Effector memory CD8-positive, alpha-beta T cell (primary cell): ENCODE measurements at regions not wholly inside any gene's neighbourhood (a gene's known extent, or its start where the extent isn't known, plus 50 kb on each side); places are given as distances from the start of the nearest gene placed in this dataset.
"Not testable (repeated sequence)": the region's sequence is repeated elsewhere in the genome, so short reads cannot be mapped to it uniquely, and the experiment has no call there.

Source experiments
- ATAC-seq: fragments of 150-1000 bp; cut with Tn5 transposase; replicated peaks from 2 replicates; pipeline ENCODE4 v1.10.0; 2021; ENCODE audit warnings: mild to moderate bottlenecking, moderate library complexity
- DNase-seq, 3 experiments: peaks; one replicate each; pipeline ENCODE4 v3.0.0; 2021
- H3K27ac Mint-ChIP-seq, 2 donors: one replicate each; pipeline ENCODE4 v1.8.0; 2022; ENCODE audit warnings: mild to moderate bottlenecking in 2 of 2, mixed read lengths in 2 of 2, moderate library complexity in 2 of 2
- H3K27me3 Mint-ChIP-seq, 2 donors: one replicate each; pipeline ENCODE4 v1.8.0; 2022; ENCODE audit warnings: mixed read lengths in 2 of 2
- H3K36me3 Mint-ChIP-seq: one replicate; pipeline ENCODE4 v1.8.0; 2022; ENCODE audit warnings: mild to moderate bottlenecking, moderate library complexity, mixed read lengths; ENCODE audit not compliant: insufficient read depth
- H3K4me1 Mint-ChIP-seq, 2 donors: one replicate each; pipeline ENCODE4 v1.8.0; 2022; ENCODE audit warnings: low read depth in 2 of 2, mixed read lengths in 2 of 2
- H3K4me3 Mint-ChIP-seq, 2 donors: one replicate each; pipeline ENCODE4 v1.8.0; 2022; ENCODE audit warnings: mild to moderate bottlenecking in 2 of 2, mixed read lengths in 2 of 2, moderate library complexity in 2 of 2
- H3K9me3 Mint-ChIP-seq, 2 donors: one replicate each; pipeline ENCODE4 v1.8.0; 2022; ENCODE audit warnings: mixed read lengths in 2 of 2

- not testable (repeated sequence) for H3K36me3 Mint-ChIP-seq, H3K4me3 Mint-ChIP-seq, DNase-seq, H3K27ac Mint-ChIP-seq, H3K4me1 Mint-ChIP-seq, ATAC-seq, H3K27me3 Mint-ChIP-seq
- peaks cover 7 to 11% of the 10 kb centered on the region in 2 donors for H3K9me3 Mint-ChIP-seq
Measured at GRCh38 chr2:77753710-77754345, 231.7 kb upstream of the LRRTM4 start.

GRCh38 chr2:77767388-77768076 is 245.4 kb upstream of the LRRTM4 start:
- Mint-ChIP-seq H3K27ac (no peak overlapping the region), H3K4me1 (no peaks in the 10 kb centered on the region), H3K9me3 (peaks cover 5 to 10% of the 10 kb centered on the region in 2 donors), H3K4me3 (no peak overlapping the region), H3K27me3 (no peaks in the 10 kb centered on the region), H3K36me3 (no peaks in the 10 kb centered on the region)
- ATAC-seq (no peak), DNase-seq (no peak)

- Mint-ChIP-seq H3K27ac (no peak overlapping the region), H3K27me3 (no peaks in the 10 kb centered on the region), H3K36me3 (no peaks in the 10 kb centered on the region), H3K4me3 (no peak overlapping the region), H3K4me1 (no peaks in the 10 kb centered on the region), H3K9me3 (peaks cover 6 to 14% of the 10 kb centered on the region in 2 donors)
- ATAC-seq (no peak), DNase-seq (no peak)
Measured at GRCh38 chr2:77768508-77768907, 246.3 kb upstream of the LRRTM4 start.

GRCh38 chr2:77778917-77779316 is 256.7 kb upstream of the LRRTM4 start:
- no peak for DNase-seq

GRCh38 chr2:77793500-77793899 is 271.3 kb upstream of the LRRTM4 start:
- H3K27me3 Mint-ChIP-seq, H3K4me3 Mint-ChIP-seq, H3K36me3 Mint-ChIP-seq, H3K4me1 Mint-ChIP-seq, H3K27ac Mint-ChIP-seq, H3K9me3 Mint-ChIP-seq, ATAC-seq, DNase-seq: not testable (repeated sequence)

More at GRCh38 chr2:77778917-77779316, 256.7 kb upstream of the LRRTM4 start:
- no peak overlapping the region for H3K27ac Mint-ChIP-seq
- H3K4me3 Mint-ChIP-seq: no peak overlapping the region
- peaks cover 20 to 35% of the 10 kb centered on the region in 2 donors for H3K9me3 Mint-ChIP-seq
- no peaks in the 10 kb centered on the region for H3K4me1 Mint-ChIP-seq
- no peaks in the 10 kb centered on the region for H3K27me3 Mint-ChIP-seq
- ATAC-seq: no peak
- H3K36me3 Mint-ChIP-seq: peaks cover 5% of the 10 kb centered on the region

- H3K4me3 Mint-ChIP-seq: no peak overlapping the region
- ATAC-seq (no peak), DNase-seq (no peak)
- no peaks in the 10 kb centered on the region for H3K27me3 Mint-ChIP-seq
- no peaks in the 10 kb centered on the region for H3K36me3 Mint-ChIP-seq
- no peak overlapping the region for H3K27ac Mint-ChIP-seq
- H3K9me3 Mint-ChIP-seq: no peaks in the 10 kb centered on the region
- no peaks in the 10 kb centered on the region for H3K4me1 Mint-ChIP-seq
Measured at GRCh38 chr2:77796397-77796796, 274.2 kb upstream of the LRRTM4 start.

- Mint-ChIP-seq H3K27ac (no peak overlapping the region), H3K36me3 (no peaks in the 10 kb centered on the region), H3K27me3 (no peaks in the 10 kb centered on the region), H3K4me1 (no peaks in the 10 kb centered on the region), H3K9me3 (no peaks in the 10 kb centered on the region), H3K4me3 (no peak overlapping the region)
- DNase-seq: no peak
- ATAC-seq: no peak
Measured at GRCh38 chr2:77797088-77797487, 274.9 kb upstream of the LRRTM4 start.

- Mint-ChIP-seq H3K27me3 (no peaks in the 10 kb centered on the region), H3K36me3 (no peaks in the 10 kb centered on the region), H3K4me3 (no peak overlapping the region), H3K4me1 (no peaks in the 10 kb centered on the region), H3K9me3 (peaks cover 1 to 7% of the 10 kb centered on the region in 2 donors), H3K27ac (no peak overlapping the region)
- ATAC-seq: no peak
- no peak for DNase-seq
Measured at GRCh38 chr2:77800410-77800809, 278.2 kb upstream of the LRRTM4 start.

- ATAC-seq: no peak
- no peaks in the 10 kb centered on the region for H3K27me3 Mint-ChIP-seq
Measured at GRCh38 chr2:77807531-77808215, 285.5 kb upstream of the LRRTM4 start.

GRCh38 chr2:77808599-77808998 is 286.4 kb upstream of the LRRTM4 start:
- H3K27me3 Mint-ChIP-seq: no peaks in the 10 kb centered on the region
- DNase-seq: no peak
- no peaks in the 10 kb centered on the region for H3K4me1 Mint-ChIP-seq
- H3K4me3 Mint-ChIP-seq: no peak overlapping the region
- ATAC-seq: no peak
- no peaks in the 10 kb centered on the region for H3K36me3 Mint-ChIP-seq
- no peak overlapping the region for H3K27ac Mint-ChIP-seq
- peaks cover 13 to 40% of the 10 kb centered on the region in 2 donors for H3K9me3 Mint-ChIP-seq

More at GRCh38 chr2:77807531-77808215, 285.5 kb upstream of the LRRTM4 start:
- DNase-seq: no peak
- Mint-ChIP-seq H3K4me3 (no peak overlapping the region), H3K9me3 (peaks cover 14 to 40% of the 10 kb centered on the region in 2 donors), H3K4me1 (no peaks in the 10 kb centered on the region), H3K27ac (no peak overlapping the region), H3K36me3 (no peaks in the 10 kb centered on the region)

GRCh38 chr2:77813599-77813998 is 291.4 kb upstream of the LRRTM4 start:
- Mint-ChIP-seq H3K27me3 (no peaks in the 10 kb centered on the region), H3K4me3 (no peak overlapping the region), H3K36me3 (no peaks in the 10 kb centered on the region), H3K27ac (no peak overlapping the region), H3K9me3 (peaks cover 13 to 31% of the 10 kb centered on the region in 2 donors), H3K4me1 (no peaks in the 10 kb centered on the region)
- no peak for ATAC-seq
- DNase-seq: no peak

- no peak overlapping the region for H3K4me3 Mint-ChIP-seq
- peaks cover 0 to 1% of the 10 kb centered on the region in 2 donors for H3K4me1 Mint-ChIP-seq
- H3K27ac Mint-ChIP-seq: no peak overlapping the region
- DNase-seq: no peak
- H3K36me3 Mint-ChIP-seq: no peaks in the 10 kb centered on the region
- H3K9me3 Mint-ChIP-seq: peaks cover 15 to 41% of the 10 kb centered on the region in 2 donors
- H3K27me3 Mint-ChIP-seq: no peaks in the 10 kb centered on the region
- ATAC-seq: no peak
Measured at GRCh38 chr2:77816618-77817017, 294.4 kb upstream of the LRRTM4 start.

GRCh38 chr2:77818186-77818585 is 296.0 kb upstream of the LRRTM4 start:
- H3K9me3 Mint-ChIP-seq: peaks cover 12 to 35% of the 10 kb centered on the region in 2 donors
- H3K27ac Mint-ChIP-seq: no peak overlapping the region
- no peak overlapping the region for H3K4me3 Mint-ChIP-seq
- DNase-seq (no peak), ATAC-seq (no peak)
- H3K27me3 Mint-ChIP-seq: no peaks in the 10 kb centered on the region
- no peaks in the 10 kb centered on the region for H3K36me3 Mint-ChIP-seq
- H3K4me1 Mint-ChIP-seq: peaks cover 0 to 1% of the 10 kb centered on the region in 2 donors

GRCh38 chr2:77823028-77823427 is 300.9 kb upstream of the LRRTM4 start:
- no peak for DNase-seq
- Mint-ChIP-seq H3K36me3 (no peaks in the 10 kb centered on the region), H3K9me3 (peaks cover 10 to 49% of the 10 kb centered on the region in 2 donors), H3K4me1 (peaks cover 0 to 1% of the 10 kb centered on the region in 2 donors), H3K27ac (no peak overlapping the region), H3K4me3 (no peak overlapping the region), H3K27me3 (no peaks in the 10 kb centered on the region)
- ATAC-seq: no peak
